ENCODE measurements at regions not wholly inside any gene's neighbourhood (a gene's known extent, or its start where the extent isn't known, plus 50 kb on each side); places are given as distances from the start of the nearest gene placed in this dataset.

- TF ChIP-seq CTCF (conservative IDR thresholded peaks at IDR 0.05) = no peak
- no peak for TF ChIP-seq EZH2 (IDR thresholded peaks at IDR 0.05; ENCODE audit: low read depth)
- Histone ChIP-seq H3K27me3 (ENCODE audit: insufficient read depth, low read depth) (no peaks in the 10 kb centered on the region), H2AFZ (no peak overlapping the region), H4K20me1 (ENCODE audit: insufficient read depth) (no peaks in the 10 kb centered on the region), H3K4me1 (replicated peaks; ENCODE audit: insufficient read depth) (no peaks in the 10 kb centered on the region), H3F3A (ENCODE audit: insufficient read depth, low read depth) (no peaks in the 10 kb centered on the region), H3K27ac (no peak overlapping the region), H3K9me3 (ENCODE audit: insufficient read depth, low read depth) (no peaks in the 10 kb centered on the region), H3K4me3 (no peak overlapping the region), H3K79me2 (ENCODE audit: low read depth) (no peaks in the 10 kb centered on the region), H3K4me2 (no peak overlapping the region), H3K9me2 (ENCODE audit: insufficient read depth) (no peaks in the 10 kb centered on the region), H3K36me3 (ENCODE audit: low read depth) (no peaks in the 10 kb centered on the region)
- BruUV-seq (replicated peaks) = no TSS peak
- ChIA-PET POLR2A (ENCODE audit: unreplicated experiment) (no interaction called here), CTCF (no interaction called here)
- DNase-seq = no peak
- intact Hi-C loops (cut with micrococcal nuclease; ENCODE audit: unreplicated experiment) = no loop called here
These were observed 412.7 kb upstream of the SORCS1 start for GRCh38 chr10:107577221-107577620.

GRCh38 chr10:107576746-107577145 lies 412.2 kb upstream of the SORCS1 start:
- Histone ChIP-seq H3K27me3 (ENCODE audit: insufficient read depth, low read depth) (no peaks in the 10 kb centered on the region), H3K4me2 (no peak overlapping the region), H3K27ac (no peak overlapping the region), H3F3A (ENCODE audit: insufficient read depth, low read depth) (no peaks in the 10 kb centered on the region), H3K4me3 (no peak overlapping the region), H2AFZ (no peak overlapping the region), H3K9me3 (ENCODE audit: insufficient read depth, low read depth) (no peaks in the 10 kb centered on the region), H3K9me2 (ENCODE audit: insufficient read depth) (no peaks in the 10 kb centered on the region), H4K20me1 (ENCODE audit: insufficient read depth) (no peaks in the 10 kb centered on the region), H3K79me2 (ENCODE audit: low read depth) (no peaks in the 10 kb centered on the region), H3K36me3 (ENCODE audit: low read depth) (no peaks in the 10 kb centered on the region), H3K4me1 (replicated peaks; ENCODE audit: insufficient read depth) (no peaks in the 10 kb centered on the region)
- intact Hi-C loops (cut with micrococcal nuclease; ENCODE audit: unreplicated experiment) = no loop called here
- BruUV-seq (replicated peaks) = no TSS peak
- CTCF ChIA-PET = no interaction called here
- POLR2A ChIA-PET (ENCODE audit: unreplicated experiment) = no interaction called here
- TF ChIP-seq EZH2 (IDR thresholded peaks at IDR 0.05; ENCODE audit: low read depth) (no peak), CTCF (conservative IDR thresholded peaks at IDR 0.05) (no peak)
- no peak for DNase-seq

DNA sequence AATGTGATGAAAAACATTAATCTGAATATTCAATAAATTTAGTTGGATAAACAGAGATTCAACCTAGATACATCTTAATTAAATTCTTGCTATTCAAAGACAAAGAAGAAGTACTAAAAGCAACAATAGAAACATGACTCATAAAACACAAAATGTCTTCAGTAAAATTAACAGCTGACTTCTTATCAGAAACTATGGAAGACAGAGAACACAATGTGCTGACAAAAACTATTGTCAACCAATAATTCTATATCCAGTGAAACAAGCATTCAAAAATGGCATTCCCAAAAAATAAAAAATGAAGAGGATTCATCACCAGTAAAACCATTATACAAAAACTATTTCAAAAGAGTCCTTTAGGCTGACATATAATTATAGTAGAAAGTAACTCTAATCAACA lies 400.5 kb upstream of the SORCS1 start:
- TF ChIP-seq CTCF (conservative IDR thresholded peaks at IDR 0.05) = no peak
- TF ChIP-seq EZH2 (IDR thresholded peaks at IDR 0.05; ENCODE audit: low read depth) = no peak
- no peaks in the 10 kb centered on the region for H4K20me1 ChIP-seq (ENCODE audit: insufficient read depth)
- ChIA-PET POLR2A (ENCODE audit: unreplicated experiment) (no interaction called here), CTCF (no interaction called here)
- H3K4me1 ChIP-seq (replicated peaks; ENCODE audit: insufficient read depth) = no peaks in the 10 kb centered on the region
- no peak overlapping the region for H2AFZ ChIP-seq
- H3K4me3 ChIP-seq = no peak overlapping the region
- H3F3A ChIP-seq (ENCODE audit: insufficient read depth, low read depth) = no peaks in the 10 kb centered on the region
- no TSS peak for BruUV-seq (replicated peaks)
- H3K9me2 ChIP-seq (ENCODE audit: insufficient read depth) = no peaks in the 10 kb centered on the region
- no peaks in the 10 kb centered on the region for H3K36me3 ChIP-seq (ENCODE audit: low read depth)
- no peak overlapping the region for H3K27ac ChIP-seq
- H3K4me2 ChIP-seq = no peak overlapping the region
- no peaks in the 10 kb centered on the region for H3K9me3 ChIP-seq (ENCODE audit: insufficient read depth, low read depth)
- intact Hi-C loops (cut with micrococcal nuclease; ENCODE audit: unreplicated experiment) = no loop called here
- H3K27me3 ChIP-seq (ENCODE audit: insufficient read depth, low read depth) = no peaks in the 10 kb centered on the region
- no peak for DNase-seq
- no peaks in the 10 kb centered on the region for H3K79me2 ChIP-seq (ENCODE audit: low read depth)

Data from PC-9 (cell line).